GM21786 (cell line): ENCODE measurements at regions not wholly inside any gene's neighbourhood (a gene's known extent, or its start where the extent isn't known, plus 50 kb on each side); places are given as distances from the start of the nearest gene placed in this dataset.

Experiments
- ATAC-seq: cut with Tn5 transposase; IDR thresholded peaks from one replicate; pipeline ENCODE4 v1.9.1; 2021; ENCODE audit not compliant: unreplicated experiment

DNA sequence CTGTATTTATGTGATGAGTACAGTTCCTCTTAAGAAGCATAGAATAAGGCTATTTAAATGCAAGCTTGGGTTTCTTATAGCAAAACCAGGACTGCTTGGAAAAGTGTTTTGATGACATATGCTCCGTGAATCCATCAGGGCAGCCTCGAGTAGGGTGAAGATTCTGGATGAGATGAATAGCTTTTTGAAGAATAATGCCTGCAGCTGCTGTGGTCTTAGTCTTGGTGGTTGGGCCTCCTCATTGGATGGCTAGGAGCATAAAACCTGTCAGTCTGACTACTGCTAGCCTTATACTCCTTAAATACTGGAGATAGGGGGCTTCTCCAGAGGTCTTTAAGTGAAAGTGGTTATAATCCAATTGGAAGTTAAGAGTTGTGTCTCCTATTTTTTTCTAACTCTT lies 704.3 kb downstream of the FGF9 start:
- ATAC-seq, result no peak

DNA sequence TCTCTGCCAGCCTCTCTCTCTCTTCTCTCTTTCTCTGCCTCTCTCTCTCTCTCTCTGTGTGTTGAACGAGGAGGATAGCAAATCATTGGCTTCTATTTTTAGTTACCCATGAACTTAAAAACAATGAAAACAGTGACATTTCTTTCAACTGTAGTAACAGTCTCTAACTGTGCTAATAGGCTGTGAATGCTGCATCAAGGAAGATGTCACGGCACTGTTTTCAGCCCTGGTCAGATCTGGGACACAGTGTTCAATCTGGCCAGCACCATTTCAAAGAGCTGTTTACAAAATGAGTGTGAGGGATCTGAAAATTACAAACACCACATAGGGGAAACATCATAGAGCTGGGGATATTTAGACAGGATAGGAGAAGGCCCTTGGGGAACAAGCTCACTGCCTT lies 717.0 kb downstream of the FGF9 start:
- ATAC-seq, result no peak

DNA sequence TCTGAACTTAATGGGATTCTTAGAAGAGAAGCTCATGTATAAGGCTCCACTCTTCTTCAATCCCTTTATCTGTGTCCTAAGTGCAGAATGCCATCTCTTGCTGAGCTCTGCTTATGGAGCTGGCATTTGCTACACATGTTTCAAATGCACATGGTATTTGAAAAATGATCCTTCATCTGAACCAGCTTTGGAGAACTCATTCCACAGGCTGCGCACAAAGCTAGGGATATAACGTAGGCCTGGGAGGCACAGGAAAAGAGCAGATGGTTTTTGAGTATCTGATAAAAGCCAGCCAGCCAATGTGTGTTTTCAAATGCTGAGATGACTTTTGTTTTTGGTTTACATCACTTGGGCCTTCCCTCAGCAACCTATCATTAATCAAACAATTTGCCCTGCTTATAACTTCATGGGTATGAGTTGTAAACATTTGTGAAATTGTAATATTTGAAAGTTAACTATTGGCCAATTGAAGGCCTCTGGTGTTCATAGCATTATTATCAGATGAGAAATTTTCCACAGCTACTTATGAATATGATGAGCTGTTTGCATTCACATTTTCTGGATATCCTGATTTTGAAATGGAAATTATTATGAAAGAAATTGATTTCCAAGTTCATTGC lies 729.0 kb downstream of the FGF9 start:
- no peak for ATAC-seq

DNA sequence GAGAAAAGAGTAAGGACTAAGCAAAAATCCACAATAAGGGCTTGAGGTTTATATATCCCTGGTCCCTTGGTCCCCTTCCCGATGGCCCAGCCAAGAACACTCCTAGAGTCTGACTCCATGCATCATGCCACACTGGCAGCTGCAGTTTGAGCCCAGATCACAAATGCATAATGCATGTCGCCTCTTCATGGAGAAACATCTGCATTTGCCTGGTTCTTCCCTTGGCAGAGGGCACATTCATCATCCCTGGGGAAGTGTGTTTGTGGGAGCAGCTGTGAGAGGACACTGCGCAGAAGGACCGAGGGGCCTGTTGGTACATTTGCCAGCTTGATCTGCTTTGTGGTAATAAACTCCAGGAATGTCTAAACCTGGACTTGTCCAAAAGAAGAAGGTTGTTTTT lies 731.8 kb downstream of the FGF9 start:
- ATAC-seq, result no peak

DNA sequence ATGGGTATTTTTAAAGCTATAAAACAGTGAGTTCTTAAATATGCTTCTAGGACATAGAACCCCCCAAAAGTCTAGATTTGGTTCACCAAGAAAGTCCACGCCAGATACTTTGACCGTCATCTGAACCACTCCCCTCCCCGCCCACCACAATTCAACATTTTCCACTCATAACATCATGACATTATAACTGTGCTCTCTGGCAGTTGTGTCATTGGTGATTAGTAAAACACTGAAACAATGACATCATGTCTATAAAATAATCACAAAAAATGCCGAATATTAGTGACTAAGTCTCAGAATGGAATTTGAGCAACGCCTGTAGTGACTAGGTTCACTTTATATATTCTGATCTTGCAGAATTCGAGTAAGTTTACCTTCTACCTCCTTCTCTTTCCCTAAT lies 732.3 kb downstream of the FGF9 start:
- ATAC-seq, result no peak

DNA sequence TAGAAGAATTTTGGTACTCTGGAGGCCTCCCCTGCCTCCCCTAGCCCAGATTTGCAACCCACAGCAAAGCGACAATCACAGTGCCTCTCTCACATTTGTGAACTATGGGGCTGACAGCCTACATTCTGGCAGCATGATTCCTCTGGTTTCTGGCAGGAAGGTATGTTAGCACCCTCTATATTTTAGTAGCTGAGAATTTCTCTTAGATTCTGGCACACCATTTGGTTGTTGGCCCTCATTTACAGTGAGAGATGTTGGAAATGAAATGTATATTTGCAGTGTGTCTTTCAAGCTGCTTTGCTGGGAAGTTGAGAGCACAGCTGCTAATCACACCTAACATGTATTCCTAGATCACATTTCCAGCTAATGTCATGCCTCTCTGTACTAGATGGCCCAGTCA lies 735.0 kb downstream of the FGF9 start:
- ATAC-seq, result no peak

DNA sequence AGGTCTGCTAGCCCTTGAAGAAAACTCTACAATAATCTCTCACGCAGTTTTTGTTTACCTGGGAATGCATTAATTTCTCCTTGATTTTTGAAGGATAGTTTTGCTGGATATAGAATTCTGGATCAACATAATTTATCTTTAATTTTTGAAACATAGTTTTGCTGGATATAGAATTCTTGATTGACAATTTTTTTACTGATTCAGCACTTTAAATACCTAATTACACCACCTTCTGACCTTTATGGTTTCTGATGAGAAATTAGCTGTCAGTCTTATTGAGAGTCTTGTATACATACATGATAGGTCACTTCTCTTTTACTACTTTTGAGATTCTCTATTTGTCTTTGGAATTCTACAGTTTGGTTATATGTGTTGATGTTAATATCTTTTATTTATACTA lies 741.6 kb downstream of the FGF9 start:
- no peak for ATAC-seq

DNA sequence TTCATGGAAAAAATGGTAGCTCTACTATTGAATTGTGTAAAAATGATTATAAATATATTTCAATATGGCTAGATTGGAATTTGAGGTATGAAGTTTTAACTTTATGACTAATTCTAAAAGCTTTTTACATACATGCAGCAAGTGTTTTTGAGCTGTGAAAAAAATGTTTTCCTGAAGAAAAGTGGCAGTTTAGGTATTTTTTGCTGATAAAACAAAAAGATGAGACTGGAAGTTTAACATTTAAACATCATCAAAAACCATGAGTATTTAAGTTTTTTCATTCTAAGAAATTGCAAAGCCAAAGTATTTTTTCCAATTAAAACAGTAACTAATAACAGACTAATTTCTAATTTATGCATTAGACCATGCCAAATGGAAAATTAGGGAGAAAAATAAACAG lies 751.1 kb downstream of the FGF9 start:
- no peak for ATAC-seq

DNA sequence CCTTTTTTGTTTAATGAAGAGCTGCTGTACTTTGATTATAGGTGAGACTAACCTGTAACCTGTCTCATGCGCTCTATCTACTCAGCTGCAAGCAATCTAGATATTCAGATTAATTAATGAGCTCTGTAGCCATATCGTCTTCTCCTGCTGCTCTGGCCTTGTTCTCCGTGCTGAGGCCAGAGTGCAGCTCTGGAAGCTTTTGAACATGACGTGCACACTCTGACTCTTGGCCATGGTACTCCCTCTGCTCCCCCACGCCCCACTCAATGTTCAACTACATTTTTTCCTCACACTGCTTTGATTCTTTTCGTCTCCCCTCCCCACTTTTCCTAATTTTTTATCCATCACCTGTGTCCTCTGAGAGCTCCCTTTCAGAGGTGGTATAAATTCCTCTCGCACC lies 751.8 kb downstream of the FGF9 start:
- ATAC-seq, result no peak

DNA sequence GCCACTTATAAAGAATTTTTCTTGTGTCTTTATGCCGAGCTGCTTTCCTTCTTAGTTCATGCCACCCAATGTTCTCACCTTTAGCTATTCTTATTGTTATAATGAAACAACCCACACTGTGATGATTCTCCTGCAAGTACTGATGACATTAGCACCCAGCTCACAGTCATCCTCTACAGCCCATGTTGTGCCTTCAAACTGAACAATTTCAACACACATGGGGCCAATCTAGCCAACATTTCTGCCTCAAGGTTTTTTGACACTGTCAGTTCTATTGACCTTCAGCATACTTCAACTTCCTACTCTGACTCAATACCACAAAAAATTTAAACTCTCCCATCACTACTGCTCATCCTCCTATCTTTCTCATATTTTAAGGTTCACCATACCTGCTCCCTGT lies 752.4 kb downstream of the FGF9 start:
- ATAC-seq, result no peak

DNA sequence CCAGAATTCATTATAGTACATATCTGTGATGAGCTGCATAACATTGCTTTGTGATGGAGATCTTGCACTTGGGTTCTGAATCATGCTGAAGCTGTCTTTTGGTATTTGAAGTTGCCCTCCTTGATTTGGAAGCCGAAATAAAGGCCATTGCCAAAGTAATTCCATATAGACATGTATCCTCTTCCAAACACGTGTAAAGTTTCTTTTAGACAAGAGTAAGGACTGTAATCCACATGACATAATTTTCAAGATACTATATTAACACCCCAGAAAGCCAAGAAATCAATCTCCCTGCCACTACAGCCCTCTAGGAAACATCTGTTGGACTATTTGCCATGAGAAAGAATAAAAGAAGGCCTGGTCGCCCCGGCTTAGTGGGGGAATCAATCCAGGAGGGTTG lies 754.2 kb downstream of the FGF9 start:
- ATAC-seq, result no peak

DNA sequence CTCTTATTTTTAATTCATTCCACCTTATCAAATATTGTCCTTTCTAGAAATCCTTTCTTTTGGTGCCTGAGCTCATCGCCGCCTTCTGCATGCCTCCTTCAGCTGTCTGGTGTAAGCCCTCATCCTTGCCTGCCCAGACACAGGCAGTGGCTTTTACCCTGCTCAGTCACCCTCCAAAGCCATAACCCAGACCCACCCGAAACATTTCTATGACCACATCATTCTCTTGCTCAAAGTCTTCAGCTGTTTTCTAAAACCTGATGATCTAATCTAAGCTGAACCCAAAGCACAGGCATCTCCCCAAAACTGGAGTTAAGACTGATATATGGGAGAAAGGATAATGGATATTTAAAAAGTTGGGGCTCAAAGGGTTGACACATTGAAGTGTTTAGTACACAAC lies 753.7 kb upstream of the SGCG start:
- ATAC-seq, result no peak

DNA sequence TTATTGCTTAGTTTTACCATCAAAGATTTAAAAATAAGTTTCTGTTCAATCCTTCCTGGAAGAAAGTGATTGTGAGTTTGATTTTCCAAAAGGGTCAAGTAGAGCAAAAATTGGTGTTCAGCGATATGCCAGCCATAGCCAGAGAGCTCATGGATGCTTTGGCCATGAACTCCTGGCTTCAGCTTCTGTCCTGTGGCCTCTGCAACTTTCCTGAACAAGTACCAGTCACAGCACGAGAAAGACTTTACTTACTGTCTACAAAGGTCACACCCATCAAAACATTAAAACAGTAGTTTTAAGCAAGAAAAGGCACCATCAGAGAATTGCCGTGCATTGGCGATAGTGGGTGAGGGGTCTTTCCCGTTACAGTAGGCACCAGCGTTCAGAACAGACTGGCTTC lies 753.0 kb upstream of the SGCG start:
- ATAC-seq, result no peak

DNA sequence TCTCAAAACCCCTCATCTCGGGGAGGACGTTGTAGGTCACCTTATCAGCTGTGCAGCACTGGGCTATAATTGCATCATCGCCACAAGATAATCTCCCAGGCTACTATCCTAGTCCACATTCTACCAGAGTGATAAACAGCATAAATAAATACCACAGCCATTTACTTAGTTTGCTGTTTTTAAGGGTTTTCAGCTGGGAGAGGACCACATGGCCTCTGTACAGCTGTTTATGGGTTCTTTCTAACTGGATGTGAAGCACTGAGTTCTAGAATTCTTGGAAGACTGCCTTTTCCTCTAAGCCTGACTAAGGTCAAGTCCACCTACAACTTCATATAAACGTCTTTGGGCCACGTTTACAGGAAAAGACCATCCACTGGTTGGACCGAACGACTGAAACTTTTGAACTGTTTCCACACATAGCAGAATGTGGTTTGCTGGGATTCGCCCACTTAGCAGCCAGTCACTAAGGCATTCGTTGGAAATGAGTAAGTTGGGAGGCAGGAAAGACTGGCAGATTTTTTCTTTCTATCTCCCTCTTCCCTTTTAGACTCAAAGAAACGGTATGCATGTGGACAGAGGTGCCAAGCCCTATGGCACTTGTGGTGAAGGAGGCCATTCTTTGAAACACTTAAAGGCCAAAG lies 752.5 kb upstream of the SGCG start:
- no peak for ATAC-seq

DNA sequence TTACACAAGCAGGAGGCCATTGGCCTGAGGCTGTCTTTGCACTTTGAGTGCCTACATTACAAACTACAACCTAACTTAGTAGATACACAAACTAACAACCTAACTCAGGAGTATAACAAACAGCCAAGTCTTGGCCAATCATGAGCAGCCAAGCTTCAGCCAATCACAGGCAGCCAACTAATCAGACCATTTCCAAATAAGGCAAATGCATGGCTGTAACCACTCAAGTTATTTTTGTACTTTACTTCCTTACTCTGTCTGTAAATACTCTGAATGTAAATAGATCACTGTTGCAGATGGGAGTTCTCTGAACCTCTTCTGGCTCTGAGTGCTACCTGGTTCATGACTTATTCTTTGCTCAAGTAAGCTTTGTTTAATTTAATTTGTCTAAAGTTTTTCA lies 748.1 kb upstream of the SGCG start:
- no peak for ATAC-seq

DNA sequence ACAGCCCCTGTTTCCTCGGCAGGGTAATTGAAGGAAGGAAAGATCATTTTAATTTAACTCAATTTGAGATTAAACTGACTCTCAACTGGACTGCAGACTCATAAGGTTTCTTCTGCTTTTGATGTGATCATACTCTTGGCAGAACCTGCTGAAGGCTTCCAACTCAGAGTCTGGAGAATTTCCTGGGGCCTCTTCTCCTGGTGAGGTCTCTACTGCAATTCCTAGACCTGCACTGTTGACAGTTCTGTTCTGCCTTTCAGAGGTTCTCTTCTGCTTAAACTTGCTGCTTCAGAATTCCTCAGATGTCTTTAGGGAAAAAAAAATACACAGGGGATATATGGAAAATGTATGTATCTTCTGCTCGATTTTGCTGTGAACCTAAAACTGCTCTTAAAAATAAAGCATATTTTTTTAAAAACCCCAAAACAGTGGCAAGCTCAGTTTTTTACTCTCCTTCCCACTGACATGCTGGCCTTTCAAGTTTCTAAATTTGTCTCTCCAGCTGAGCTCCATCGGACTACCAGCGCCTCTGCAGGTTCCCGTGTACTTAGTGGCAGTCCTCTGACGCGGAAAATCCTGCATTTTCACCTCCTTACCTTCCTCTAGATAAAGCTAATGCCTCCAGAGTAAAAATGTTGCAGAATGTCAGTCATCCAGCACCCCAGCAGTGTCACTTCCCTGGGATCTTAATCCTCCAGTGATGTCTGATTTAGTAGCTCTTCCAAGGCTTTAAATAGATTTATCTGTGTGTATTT lies 733.5 kb upstream of the SGCG start:
- no peak for ATAC-seq

DNA sequence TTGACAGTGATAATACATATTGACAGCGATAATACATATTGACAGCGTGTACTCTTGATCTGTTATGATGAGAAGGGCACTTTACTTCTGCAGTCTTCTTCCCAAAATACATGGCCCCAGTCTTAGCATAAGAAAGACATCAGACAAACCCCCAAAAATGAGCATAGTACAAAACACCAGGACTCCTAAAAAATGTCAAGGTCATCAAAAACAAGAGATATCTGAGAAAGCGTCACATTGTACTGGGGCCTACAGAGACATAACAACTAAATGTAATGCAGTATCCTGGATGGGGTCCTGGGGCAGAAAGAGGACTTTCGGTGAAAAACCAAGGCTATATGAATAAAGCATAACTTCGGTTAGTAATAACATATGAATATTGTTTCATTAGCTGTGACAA lies 731.5 kb upstream of the SGCG start:
- ATAC-seq, result no peak

DNA sequence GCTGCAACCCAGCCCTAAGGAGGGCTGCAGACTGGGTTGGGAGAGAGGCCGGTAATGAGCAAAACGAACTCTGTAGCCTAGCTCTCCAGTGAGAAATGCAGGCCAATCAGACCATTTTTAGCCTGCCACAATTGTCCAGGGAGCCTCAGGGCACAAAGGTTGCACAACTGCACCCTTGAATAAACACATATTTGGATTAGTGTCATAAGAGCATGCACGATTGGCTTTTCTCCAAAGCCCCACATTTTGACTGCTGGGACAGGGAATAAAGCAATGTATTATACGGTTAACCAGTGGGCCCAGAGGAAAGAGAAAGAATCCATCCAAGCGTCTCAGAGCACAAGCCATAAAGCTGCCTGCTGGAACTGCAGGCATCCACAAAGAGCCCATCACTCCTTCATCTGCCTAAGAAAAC lies 729.4 kb upstream of the SGCG start:
- no peak for ATAC-seq

DNA sequence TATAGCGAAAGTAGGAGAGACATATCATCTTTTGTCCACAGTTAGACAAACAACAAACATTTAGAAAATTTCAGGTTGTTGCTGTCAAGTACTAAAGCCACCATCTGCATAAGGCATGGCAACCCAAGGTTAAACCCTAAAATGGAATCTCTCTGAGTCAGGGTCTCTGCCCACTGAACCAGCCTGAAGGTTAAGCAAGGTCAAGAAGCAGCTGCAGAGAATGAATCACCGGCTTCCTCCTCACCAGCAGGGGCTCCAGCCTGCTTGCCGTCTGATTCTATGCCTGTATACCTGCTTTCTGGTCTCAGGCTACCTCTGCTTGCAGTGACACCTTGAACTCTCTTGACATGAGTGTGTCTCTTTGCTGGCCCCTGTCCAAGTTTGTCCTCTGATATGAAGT lies 726.2 kb upstream of the SGCG start:
- ATAC-seq, result no peak

DNA sequence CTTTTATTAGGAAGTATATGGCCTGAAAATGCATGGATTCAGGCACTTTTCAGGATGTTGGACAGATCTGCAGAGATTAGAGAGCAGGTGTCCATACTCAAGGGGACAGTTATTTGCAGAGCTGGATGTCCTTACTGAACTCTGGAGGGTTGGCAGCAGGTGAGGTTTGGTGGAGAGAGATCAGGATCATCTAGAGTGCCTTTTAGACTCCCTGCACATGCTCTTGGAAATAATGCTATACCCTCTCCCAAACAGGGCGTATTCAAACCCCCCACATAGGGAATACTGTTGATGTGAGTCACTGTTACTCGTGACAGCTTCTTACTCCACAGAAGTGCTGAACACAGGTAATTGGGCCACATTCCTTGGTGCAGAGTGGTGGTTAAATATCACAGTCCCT lies 725.7 kb upstream of the SGCG start:
- ATAC-seq, result no peak

DNA sequence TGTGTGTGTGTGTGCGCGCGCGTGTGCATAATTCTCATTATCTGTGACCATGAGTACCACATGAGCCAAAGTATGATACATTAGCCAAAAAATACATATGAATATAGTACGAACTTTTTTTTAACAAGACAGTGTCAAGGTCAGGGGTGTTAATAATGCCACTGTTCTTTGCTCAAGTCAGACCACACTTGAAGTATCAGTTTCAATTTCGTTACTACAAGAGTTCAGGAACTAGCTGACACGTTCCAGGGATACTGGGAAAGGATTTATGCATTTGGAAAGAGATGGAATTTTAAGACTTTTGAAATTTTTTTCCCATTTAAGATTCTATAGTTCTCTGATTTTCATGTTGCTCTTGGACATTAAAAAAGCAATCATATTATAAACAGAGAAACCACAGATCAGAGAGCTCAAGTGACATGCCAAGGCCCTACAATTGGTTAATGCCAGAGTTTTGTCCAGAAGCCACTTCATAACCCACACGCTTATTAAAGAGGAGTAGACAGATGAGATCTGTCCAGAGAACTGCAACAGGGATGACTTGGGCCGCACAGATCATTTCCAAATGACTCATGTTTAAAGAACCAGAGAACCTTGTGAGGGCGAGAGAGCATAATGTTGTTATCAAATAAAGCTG lies 718.8 kb upstream of the SGCG start:
- ATAC-seq, result no peak

DNA sequence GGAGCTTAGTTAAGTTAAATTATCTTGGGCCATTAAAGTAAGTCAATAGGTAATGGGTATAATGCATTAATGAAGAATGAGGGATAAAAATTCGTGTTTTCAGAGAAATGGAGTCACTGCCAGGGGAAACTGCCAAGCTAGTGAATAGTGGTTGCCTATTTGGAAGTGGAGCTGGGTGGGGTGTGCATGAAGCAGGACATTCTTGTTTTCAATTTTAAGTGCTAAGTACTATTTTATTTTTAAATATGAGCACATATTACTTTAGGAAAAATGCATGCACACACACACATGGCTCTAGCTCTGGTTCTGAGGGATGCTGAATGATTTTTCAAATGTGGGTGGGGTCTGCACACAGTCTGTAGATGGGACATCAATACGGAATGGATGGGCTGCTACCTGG lies 717.7 kb upstream of the SGCG start:
- ATAC-seq, result no peak
